GM23338 (cell line): ENCODE measurements at regions not wholly inside any gene's neighbourhood (a gene's known extent, or its start where the extent isn't known, plus 50 kb on each side); places are given as distances from the start of the nearest gene placed in this dataset.

Experiments
- EZH2 ChIP-seq: fragments of 200-600 bp; sonication (generic); IDR thresholded peaks from one replicate; pipeline ENCODE4 v1.8.0; 2017; ENCODE audit warnings: antibody characterized with exemption, mild to moderate bottlenecking, low read depth; ENCODE audit not compliant: unreplicated experiment
- POLR2AphosphoS5 ChIP-seq: IDR thresholded peaks from 2 replicates; pipeline ENCODE4 v1.6.1; 2016; ENCODE audit warnings: antibody characterized with exemption, low read depth
- TF ChIP-seq, protein P1 (sequence below), 2 experiments: fragments of 200-600 bp in 1 of 2; sonication (generic) in 1 of 2; conservative IDR thresholded peaks; 2 replicates each; pipeline versions ENCODE4 v1.5.1 to v1.6.1; 2016 to 2017; ENCODE audit warnings: antibody characterized with exemption in 2 of 2, low read depth in 2 of 2, mild to moderate bottlenecking in 2 of 2, moderate library complexity in 1 of 2

DNA sequence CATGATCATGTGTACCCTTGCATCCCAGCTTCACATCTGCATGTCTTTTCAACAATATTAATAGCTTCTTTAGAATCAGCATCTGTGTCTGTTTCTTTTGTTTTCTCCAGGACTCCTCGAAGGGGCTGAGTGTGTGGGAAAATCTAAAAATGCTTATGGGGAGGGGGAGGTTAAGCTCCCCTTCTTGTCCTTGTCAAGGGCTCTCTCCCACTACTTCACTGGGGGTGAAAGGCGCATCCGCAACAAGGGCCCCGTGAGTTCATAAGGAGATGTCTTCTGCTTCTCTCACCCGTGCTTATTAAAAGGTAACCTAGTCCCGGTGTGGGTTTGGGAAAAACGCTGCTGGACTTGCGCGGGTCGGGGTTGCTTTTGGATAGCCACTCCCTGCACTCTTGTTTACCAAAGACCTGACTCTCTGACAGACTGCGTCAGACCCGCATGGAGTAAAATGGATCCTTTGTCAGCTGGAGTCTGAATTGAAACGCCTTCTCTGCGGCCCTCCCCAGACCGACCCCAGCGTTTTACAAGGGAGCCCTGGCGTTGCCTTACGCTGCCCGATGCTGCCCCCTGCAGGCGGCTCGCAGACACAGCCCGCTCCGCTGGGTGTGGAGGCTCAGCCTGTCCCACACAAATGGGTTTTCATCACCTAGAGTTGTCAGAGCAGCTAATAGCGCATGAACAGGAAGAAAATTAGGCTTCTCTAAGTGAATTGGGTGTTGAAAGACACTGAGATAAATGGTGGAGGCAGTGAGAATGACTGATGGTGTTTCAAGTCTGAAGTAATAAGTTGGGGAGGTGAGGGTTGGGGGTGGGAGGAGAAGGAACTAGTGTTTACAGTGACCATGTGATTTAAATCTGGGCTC is 53.8 kb downstream of the IER5 start:
- TF ChIP-seq, protein P1, sequence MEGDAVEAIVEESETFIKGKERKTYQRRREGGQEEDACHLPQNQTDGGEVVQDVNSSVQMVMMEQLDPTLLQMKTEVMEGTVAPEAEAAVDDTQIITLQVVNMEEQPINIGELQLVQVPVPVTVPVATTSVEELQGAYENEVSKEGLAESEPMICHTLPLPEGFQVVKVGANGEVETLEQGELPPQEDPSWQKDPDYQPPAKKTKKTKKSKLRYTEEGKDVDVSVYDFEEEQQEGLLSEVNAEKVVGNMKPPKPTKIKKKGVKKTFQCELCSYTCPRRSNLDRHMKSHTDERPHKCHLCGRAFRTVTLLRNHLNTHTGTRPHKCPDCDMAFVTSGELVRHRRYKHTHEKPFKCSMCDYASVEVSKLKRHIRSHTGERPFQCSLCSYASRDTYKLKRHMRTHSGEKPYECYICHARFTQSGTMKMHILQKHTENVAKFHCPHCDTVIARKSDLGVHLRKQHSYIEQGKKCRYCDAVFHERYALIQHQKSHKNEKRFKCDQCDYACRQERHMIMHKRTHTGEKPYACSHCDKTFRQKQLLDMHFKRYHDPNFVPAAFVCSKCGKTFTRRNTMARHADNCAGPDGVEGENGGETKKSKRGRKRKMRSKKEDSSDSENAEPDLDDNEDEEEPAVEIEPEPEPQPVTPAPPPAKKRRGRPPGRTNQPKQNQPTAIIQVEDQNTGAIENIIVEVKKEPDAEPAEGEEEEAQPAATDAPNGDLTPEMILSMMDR (conservative IDR thresholded peaks at IDR 0.05; ENCODE audit: low read depth in 2 of 2) = peak; percentile 99
- no peak for TF ChIP-seq EZH2
- no peak for TF ChIP-seq POLR2AphosphoS5
